OCI-LY1 (cell line): ENCODE measurements at regions not wholly inside any gene's neighbourhood (a gene's known extent, or its start where the extent isn't known, plus 50 kb on each side); places are given as distances from the start of the nearest gene placed in this dataset.

ENCODE experiments used
- H2AFZ ChIP-seq: fragments of 200-600 bp; sonication (generic), shearing (Covaris generic); 2 replicates; pipeline ENCODE4 v1.6.0; 2014; ENCODE audit warnings: antibody characterized with exemption, mild to moderate bottlenecking, low read length
- H3F3A ChIP-seq: fragments of 200-600 bp; sonication (generic), shearing (Covaris generic); 2 replicates; pipeline ENCODE4 v1.6.0; 2014; ENCODE audit warnings: mild to moderate bottlenecking, antibody characterized with exemption, low read length, moderate library complexity; ENCODE audit not compliant: insufficient read depth
- H3K27ac ChIP-seq: fragments of 200-600 bp; sonication (generic); 2 replicates; pipeline ENCODE4 v1.5.1; 2014; ENCODE audit warnings: low read length, mixed run types, mild to moderate bottlenecking, low read depth; ENCODE audit not compliant: poor library complexity, severe bottlenecking
- H3K27me3 ChIP-seq: fragments of 200-600 bp; sonication (generic); 2 replicates; pipeline ENCODE4 v1.6.0; 2014; ENCODE audit warnings: antibody characterized with exemption, mild to moderate bottlenecking, low read length, moderate library complexity; ENCODE audit not compliant: insufficient read depth
- H3K36me3 ChIP-seq: fragments of 200-600 bp; sonication (generic); 2 replicates; pipeline ENCODE4 v1.6.1; 2014; ENCODE audit warnings: mild to moderate bottlenecking, antibody characterized with exemption, low read length, moderate library complexity, mixed read lengths; ENCODE audit not compliant: insufficient read depth
- H3K4me1 ChIP-seq: fragments of 200-600 bp; sonication (generic); 2 replicates; pipeline ENCODE4 v1.5.1; 2014; ENCODE audit warnings: mild to moderate bottlenecking, low read length, moderate library complexity; ENCODE audit not compliant: insufficient read depth, severe bottlenecking
- H3K4me2 ChIP-seq: fragments of 200-600 bp; sonication (generic), shearing (Covaris generic); 2 replicates; pipeline ENCODE4 v1.6.1; 2014; ENCODE audit warnings: low read length
- H3K4me3 ChIP-seq: fragments of 200-600 bp; sonication (generic); 2 replicates; pipeline ENCODE4 v1.5.1; 2014; ENCODE audit warnings: low read length, low read depth, mild to moderate bottlenecking, mixed read lengths; ENCODE audit not compliant: poor library complexity, severe bottlenecking
- H3K79me2 ChIP-seq: fragments of 200-600 bp; shearing (Covaris generic); 2 replicates; pipeline ENCODE4 v1.6.1; 2016; ENCODE audit warnings: mixed run types, low read length, mixed read lengths; ENCODE audit not compliant: insufficient read depth
- H3K9ac ChIP-seq: fragments of 200-600 bp; sonication (generic), shearing (Covaris generic); 2 replicates; pipeline ENCODE4 v1.6.1; 2014; ENCODE audit warnings: mild to moderate bottlenecking, low read length, mixed read lengths
- H3K9me2 ChIP-seq: fragments of 200-600 bp; sonication (generic), shearing (Covaris generic); 2 replicates; pipeline ENCODE4 v1.6.1; 2014; ENCODE audit warnings: low read depth, mild to moderate bottlenecking, low read length, mixed read lengths
- H3K9me3 ChIP-seq: fragments of 200-600 bp; shearing (Covaris generic); 2 replicates; pipeline ENCODE4 v1.6.1; 2014; ENCODE audit warnings: low read length, mixed read lengths
- H4K20me1 ChIP-seq: fragments of 200-600 bp; sonication (generic), shearing (Covaris generic); 2 replicates; pipeline ENCODE4 v1.6.0; 2016; ENCODE audit warnings: mild to moderate bottlenecking, low read length; ENCODE audit not compliant: insufficient read depth
- CTCF ChIP-seq: fragments of 200-600 bp; sonication (generic), shearing (Covaris generic); IDR thresholded peaks from 2 replicates; pipeline ENCODE4 v1.5.1; 2017; ENCODE audit warnings: mild to moderate bottlenecking, antibody characterized with exemption, low read length, moderate library complexity, mixed read lengths
- EZH2 ChIP-seq: fragments of 200-600 bp; sonication (generic), shearing (Covaris generic); IDR thresholded peaks from 2 replicates; pipeline ENCODE4 v1.8.0; 2017; ENCODE audit warnings: borderline replicate concordance, mixed run types, mild to moderate bottlenecking, antibody characterized with exemption, low read length, moderate library complexity, mixed read lengths

- no peaks in the 10 kb centered on the region for H3K36me3 ChIP-seq
- no peak overlapping the region for H3K4me3 ChIP-seq
- H3K27ac ChIP-seq: no peak overlapping the region
- H3K9me3 ChIP-seq: no peaks in the 10 kb centered on the region
- no peaks in the 10 kb centered on the region for H4K20me1 ChIP-seq
- no peak overlapping the region for H3K4me2 ChIP-seq
- H3K9ac ChIP-seq: no peak overlapping the region
- H3K27me3 ChIP-seq: no peaks in the 10 kb centered on the region
- H3K4me1 ChIP-seq: no peaks in the 10 kb centered on the region
- no peaks in the 10 kb centered on the region for H3K79me2 ChIP-seq
- H3F3A ChIP-seq: no peaks in the 10 kb centered on the region
- TF ChIP-seq EZH2: no peak
- TF ChIP-seq CTCF: no peak
- no peak overlapping the region for H2AFZ ChIP-seq
- no peaks in the 10 kb centered on the region for H3K9me2 ChIP-seq
Observed at GRCh38 chr2:192559587-192559986, 364.9 kb upstream of the TMEFF2 start.

GRCh38 chr2:192558637-192559036, 363.9 kb upstream of the TMEFF2 start:
- H3K4me2 ChIP-seq: no peak overlapping the region
- H3K4me1 ChIP-seq: no peaks in the 10 kb centered on the region
- no peak overlapping the region for H2AFZ ChIP-seq
- H3K9ac ChIP-seq: no peak overlapping the region
- no peaks in the 10 kb centered on the region for H3K9me3 ChIP-seq
- H3K4me3 ChIP-seq: no peak overlapping the region
- no peaks in the 10 kb centered on the region for H3K27me3 ChIP-seq
- H3K36me3 ChIP-seq: no peaks in the 10 kb centered on the region
- H3K27ac ChIP-seq: no peak overlapping the region
- no peaks in the 10 kb centered on the region for H3K79me2 ChIP-seq
- TF ChIP-seq EZH2 (no peak), CTCF (no peak)
- no peaks in the 10 kb centered on the region for H3K9me2 ChIP-seq
- no peaks in the 10 kb centered on the region for H4K20me1 ChIP-seq
- H3F3A ChIP-seq: no peaks in the 10 kb centered on the region

GRCh38 chr2:192555740-192556139, 361.0 kb upstream of the TMEFF2 start:
- no peaks in the 10 kb centered on the region for H4K20me1 ChIP-seq
- H3K4me1 ChIP-seq: no peaks in the 10 kb centered on the region
- no peak overlapping the region for H3K4me2 ChIP-seq
- TF ChIP-seq CTCF: no peak
- TF ChIP-seq EZH2: no peak
- no peak overlapping the region for H2AFZ ChIP-seq
- H3K27me3 ChIP-seq: no peaks in the 10 kb centered on the region
- H3K27ac ChIP-seq: no peak overlapping the region
- no peaks in the 10 kb centered on the region for H3K36me3 ChIP-seq
- H3K9me2 ChIP-seq: no peaks in the 10 kb centered on the region
- no peaks in the 10 kb centered on the region for H3F3A ChIP-seq
- H3K79me2 ChIP-seq: no peaks in the 10 kb centered on the region
- no peak overlapping the region for H3K9ac ChIP-seq
- no peaks in the 10 kb centered on the region for H3K9me3 ChIP-seq
- H3K4me3 ChIP-seq: no peak overlapping the region
